ENCODE measurements at regions not wholly inside any gene's neighbourhood (a gene's known extent, or its start where the extent isn't known, plus 50 kb on each side); places are given as distances from the start of the nearest gene placed in this dataset.

DNA sequence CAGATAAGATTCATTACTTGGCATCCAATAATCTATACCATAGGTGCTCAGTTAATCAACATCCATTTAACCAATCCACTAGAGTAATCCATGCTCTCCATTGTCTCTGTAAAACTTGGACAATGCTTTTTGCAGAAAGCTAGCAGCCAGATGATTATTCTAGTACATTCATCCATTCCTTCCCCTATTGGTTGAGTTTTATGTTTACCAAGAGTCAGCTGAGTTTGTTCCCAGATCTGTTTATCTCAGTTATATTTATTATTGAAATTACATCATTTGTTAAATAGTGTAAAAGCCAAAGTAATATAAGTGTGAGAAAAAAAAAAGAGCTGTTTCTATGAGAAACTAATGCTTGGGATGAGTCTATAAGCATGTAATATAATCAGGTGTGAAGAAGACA is 63.3 kb upstream of the TMC1 start:
- FAIRE-seq (no peak), DNase-seq (ENCODE audit: low spot score) (no peak), ATAC-seq (no peak)
- Histone ChIP-seq H3K4me1 (ENCODE audit: insufficient read depth, low read length) (peaks cover 49% of the 10 kb centered on the region), H3K4me3 (replicated peaks in 1 of 3; ENCODE audit: insufficient read depth in 1 of 3, low read depth in 2 of 3, low read length in 3 of 3) (no peak overlapping the region), H3K79me2 (ENCODE audit: insufficient read depth, low read length) (no peaks in the 10 kb centered on the region), H4K20me1 (ENCODE audit: insufficient read depth, low read length) (no peaks in the 10 kb centered on the region), H3K27me3 (ENCODE audit: control insufficient read depth in 1 of 2, insufficient read depth in 2 of 2, low read length in 2 of 2) (no peaks in the 10 kb centered on the region), H2AFZ (ENCODE audit: low read length) (no peak overlapping the region), H3K4me2 (ENCODE audit: low read depth, low read length) (no peak overlapping the region), H3K9ac (ENCODE audit: insufficient read depth, low read depth, low read length) (no peak overlapping the region), H3K9me3 (ENCODE audit: low read length) (no peaks in the 10 kb centered on the region), H3K36me3 (replicated peaks in 1 of 2; ENCODE audit: control insufficient read depth in 1 of 2, insufficient read depth in 2 of 2, low read length in 2 of 2) (no peaks in the 10 kb centered on the region), H3K27ac (ENCODE audit: extremely low read length, insufficient read depth, low read length) (no peak overlapping the region)
- intact Hi-C loops (cut with micrococcal nuclease; ENCODE audit: unreplicated experiment), result no loop called here
- CTCF ChIA-PET (ENCODE audit: low intra/inter-chr PET ratio, low total read pairs), result no interaction called here
- POLR2A ChIA-PET, result interaction anchor here (1.3 kb wide), 1 partner anchor 93 kb away, joined by 5 read pairs; the partner anchor contains the start of gene ZFAND5
- no TSS peak for BruUV-seq (replicated peaks)
- in situ Hi-C loops (cut with HindIII; ENCODE audit: extremely low pct_ligation_motif_present, low pct_unique_long_range_greater_than_20kb), result no loop called here
- TF ChIP-seq E2F5 (CRISPR knock-in tag; conservative IDR thresholded peaks at IDR 0.05) (no peak), ZFX (CRISPR knock-in tag; IDR thresholded peaks at IDR 0.05; ENCODE audit: low read depth) (no peak), ARNT2 (CRISPR knock-in tag; IDR thresholded peaks at IDR 0.05; ENCODE audit: low read depth) (no peak), ARID3A (IDR thresholded peaks at IDR 0.05; ENCODE audit: low read depth, low read length) (no peak), REST (IDR thresholded peaks at IDR 0.05; ENCODE audit: borderline replicate concordance in 1 of 2, low read depth in 1 of 2, low read length in 2 of 2) (no peak), NFIB (CRISPR knock-in tag; IDR thresholded peaks at IDR 0.05; ENCODE audit: borderline replicate concordance) (no peak), ZNF724P (CRISPR knock-in tag; IDR thresholded peaks at IDR 0.05; ENCODE audit: borderline replicate concordance) (no peak), GLI4 (CRISPR knock-in tag; IDR thresholded peaks at IDR 0.05; ENCODE audit: borderline replicate concordance) (no peak), SUZ12 (IDR thresholded peaks at IDR 0.05; ENCODE audit: low read depth, low read length) (no peak), AKNA (CRISPR knock-in tag; IDR thresholded peaks at IDR 0.05; ENCODE audit: borderline replicate concordance) (no peak), ZNF7 (CRISPR knock-in tag; IDR thresholded peaks at IDR 0.05) (no peak), PHF5A (CRISPR knock-in tag; IDR thresholded peaks at IDR 0.05; ENCODE audit: low read depth, unreplicated experiment) (no peak), HMG20B (CRISPR knock-in tag; conservative IDR thresholded peaks at IDR 0.05) (no peak), ZNF20 (CRISPR knock-in tag; IDR thresholded peaks at IDR 0.05) (no peak), YEATS4 (CRISPR knock-in tag; IDR thresholded peaks at IDR 0.05; ENCODE audit: borderline replicate concordance) (no peak)
